Left cardiac atrium (tissue), 4 donors: ENCODE measurements at regions not wholly inside any gene's neighbourhood (a gene's known extent, or its start where the extent isn't known, plus 50 kb on each side); places are given as distances from the start of the nearest gene placed in this dataset.
"Not testable (repeated sequence)": the region's sequence is repeated elsewhere in the genome, so short reads cannot be mapped to it uniquely, and the experiment has no call there.

Experiments used
- ATAC-seq, 2 donors: fragments of 200-7000 bp; cut with Tn5 transposase; one replicate each; pipeline ENCODE4 v1.9.1; 2020; ENCODE audit warnings: mild to moderate bottlenecking in 2 of 2, moderate library complexity in 2 of 2
- DNase-seq: peaks from one replicate; pipeline ENCODE4 v3.0.0-alpha.2; 2020
- intact Hi-C, 2 donors: fragments of 100-400 bp; cut with DNase I; formaldehyde crosslinking; loops; one replicate each; pipeline versions ENCODE4 v1.14.1 to v1.15.1; 2022 to 2023
- donor health status: DM: no; HTN: yes; CAD: no.
- donor health status: DM: no; HTN: yes; CAD: no; lungs with severe emphysema.
- donor health status: DM: yes; HTN: yes; CAD: no.
- donor health status: Dilated cardiomyopathy.

GRCh38 chr1:204773246-204773645 is 87.7 kb upstream of the LRRN2 start:
- intact Hi-C loops: no loop called here
- DNase-seq (no peak), ATAC-seq (no peak)

- ATAC-seq (no peak), DNase-seq (no peak)
- intact Hi-C loops: no loop called here
Measured at GRCh38 chr1:204775546-204775945, 90.0 kb upstream of the LRRN2 start.

DNA sequence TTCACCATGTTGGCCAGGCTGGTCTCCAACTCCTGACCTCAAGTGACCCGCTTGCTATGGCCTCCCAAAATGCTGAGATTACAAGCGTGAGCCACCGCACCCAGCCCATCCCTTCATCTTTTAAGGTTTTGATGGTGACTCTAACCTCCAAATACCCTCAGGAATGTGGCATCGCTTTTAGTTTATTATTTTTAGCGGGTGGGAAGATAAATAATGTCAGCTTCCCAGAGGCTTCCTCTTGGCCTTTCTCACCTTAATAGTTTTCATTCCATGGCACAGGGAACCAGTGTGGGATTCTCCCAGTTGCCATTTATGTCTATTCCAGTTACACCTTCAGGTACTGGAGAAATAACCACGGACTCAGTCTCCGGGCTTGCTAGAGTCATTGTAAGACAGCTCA is 92.1 kb upstream of the LRRN2 start:
- intact Hi-C loops: no loop called here
- no peak for ATAC-seq

DNA sequence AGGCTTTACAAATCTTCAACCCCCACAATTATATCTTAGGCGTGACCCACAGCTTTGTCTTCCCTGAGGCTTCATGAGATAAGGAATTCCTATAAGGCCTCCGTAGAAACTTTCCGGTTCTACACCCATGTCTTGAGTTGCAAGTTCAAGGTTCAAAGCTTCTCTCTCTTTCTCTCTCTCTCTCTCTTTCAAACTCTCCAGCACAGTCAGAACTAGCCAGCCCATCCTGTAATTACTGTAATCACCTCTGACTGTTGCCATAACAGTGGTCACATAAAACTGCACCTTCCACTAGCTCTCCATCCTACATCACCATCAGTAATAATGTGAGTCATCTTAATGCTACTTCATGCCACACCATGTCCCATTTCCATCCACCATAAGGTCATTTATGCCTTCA is 90.0 kb upstream of the NFASC start:
- intact Hi-C loops: no loop called here
- no peak for ATAC-seq
- DNase-seq: no peak

More for the DNA sequence above, 92.1 kb upstream of the LRRN2 start:
- no peak for DNase-seq

DNA sequence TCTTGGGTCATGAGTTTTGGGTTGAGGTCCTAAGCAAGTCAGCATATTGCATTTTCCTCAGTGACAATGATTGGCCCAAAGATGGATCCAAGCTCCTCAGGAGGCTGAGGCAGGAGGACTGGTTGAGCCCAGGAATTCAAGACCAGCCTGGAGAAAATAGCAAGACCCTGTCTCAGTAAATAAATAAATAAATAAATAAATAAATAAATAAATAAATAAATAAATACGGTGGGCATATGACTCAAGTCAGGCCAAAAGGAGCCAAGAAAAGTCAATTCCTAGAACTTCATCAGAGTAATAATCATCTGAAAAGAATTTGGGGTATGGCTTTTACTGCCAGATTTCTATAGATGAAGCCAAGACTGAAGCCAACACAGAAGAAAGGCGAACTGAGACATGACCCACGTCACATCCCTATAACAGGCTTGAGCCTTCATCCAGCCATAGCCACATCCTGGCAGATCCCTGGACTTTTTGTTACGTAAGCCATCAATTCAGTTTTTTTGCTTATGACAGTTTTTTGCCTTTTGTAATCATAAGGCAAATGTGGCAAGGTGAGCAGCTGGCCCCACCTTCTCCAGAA is 88.5 kb upstream of the NFASC start:
- intact Hi-C loops: no loop called here
- ATAC-seq (no peak), DNase-seq (no peak)

GRCh38 chr1:204785023-204785422 is 85.6 kb upstream of the NFASC start:
- intact Hi-C loops, ATAC-seq: not testable (repeated sequence)

GRCh38 chr1:204788470-204788869 is 82.2 kb upstream of the NFASC start:
- intact Hi-C loops: no loop called here
- no peak for ATAC-seq
- no peak for DNase-seq

More at GRCh38 chr1:204785023-204785422, 85.6 kb upstream of the NFASC start:
- not testable (repeated sequence) for DNase-seq

DNA sequence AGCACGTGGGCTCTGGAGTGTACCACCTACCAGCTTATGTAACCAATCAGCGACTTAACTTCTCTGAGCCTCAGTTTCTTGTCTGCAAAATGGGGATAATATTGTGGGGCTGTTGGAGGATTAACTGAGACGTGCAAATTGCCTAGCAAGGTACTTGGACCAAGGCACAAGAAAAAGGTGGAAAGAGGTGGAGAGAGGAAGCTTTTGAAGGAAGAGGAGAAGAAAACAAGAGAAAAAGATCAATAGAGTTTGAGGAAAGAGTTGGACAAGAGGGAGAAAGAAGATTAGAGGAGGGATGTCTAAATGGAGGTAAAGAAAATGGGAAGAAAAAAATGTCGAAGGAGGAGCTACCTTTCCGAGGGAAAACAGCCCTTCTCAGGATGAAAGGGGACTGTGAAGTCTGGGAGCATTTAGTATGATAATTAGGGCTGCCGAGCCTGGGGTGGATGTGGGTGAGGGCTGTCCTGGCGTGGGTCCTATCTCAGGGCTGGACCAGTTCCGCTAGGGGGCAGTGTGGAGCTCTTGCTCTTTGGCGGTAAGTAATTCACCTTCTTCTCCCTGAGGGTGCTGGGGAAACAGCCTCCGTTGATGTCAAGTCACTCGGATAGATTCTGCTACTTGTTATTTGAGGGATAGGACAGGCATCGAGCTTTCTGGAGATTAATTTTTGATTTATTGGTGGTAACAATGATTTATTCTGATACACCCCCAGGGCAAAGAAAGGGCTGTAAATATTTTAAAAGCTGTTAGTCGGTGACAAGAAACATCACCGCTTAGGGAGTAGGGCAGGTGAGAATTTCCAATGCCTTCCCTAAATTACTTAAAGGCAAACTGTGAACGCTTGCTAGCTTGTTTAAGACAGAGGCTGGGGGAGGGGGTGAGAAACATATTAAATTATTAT is 79.0 kb upstream of the NFASC start:
- DNase-seq (peak; percentile 66), ATAC-seq (peak in 1 of 2 donors; percentile 69)
- intact Hi-C loops: no loop called here

- ATAC-seq: no peak
- intact Hi-C loops: no loop called here
Measured at GRCh38 chr1:204792354-204792692, 78.3 kb upstream of the NFASC start.

DNA sequence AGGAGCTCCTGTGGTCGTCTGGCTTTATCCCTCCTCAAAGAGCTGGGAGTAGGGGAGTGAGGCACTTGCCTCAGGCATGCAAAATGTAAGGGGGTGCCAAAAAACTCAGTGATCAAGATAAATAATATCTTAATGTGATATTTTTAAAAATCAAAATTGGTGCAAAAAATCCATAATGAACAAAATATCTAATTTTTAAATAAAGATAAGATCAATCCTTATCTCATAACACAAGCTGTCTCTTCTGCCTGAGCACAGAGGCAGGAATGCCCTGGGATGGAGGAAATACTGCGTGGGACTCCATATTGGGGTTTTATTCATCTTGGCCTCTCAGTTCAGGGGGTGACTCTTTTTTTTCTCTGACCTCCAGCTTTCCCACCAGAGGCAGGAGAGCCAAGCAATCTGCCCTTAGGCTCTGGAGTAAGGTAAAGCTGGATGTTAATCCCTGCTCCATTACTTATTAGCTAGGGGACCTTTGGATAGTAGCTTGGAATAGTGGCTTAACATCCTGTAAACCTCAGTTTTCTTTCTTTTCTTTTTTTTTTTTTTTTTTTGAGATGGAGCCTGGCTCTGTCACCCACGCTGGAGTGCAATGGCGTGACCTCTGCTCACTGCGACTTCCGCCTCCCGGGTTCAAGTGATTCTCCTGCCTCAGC is 77.3 kb upstream of the NFASC start:
- ATAC-seq (no peak), DNase-seq (no peak)
- intact Hi-C loops: no loop called here

More at GRCh38 chr1:204792354-204792692, 78.3 kb upstream of the NFASC start:
- no peak for DNase-seq

DNA sequence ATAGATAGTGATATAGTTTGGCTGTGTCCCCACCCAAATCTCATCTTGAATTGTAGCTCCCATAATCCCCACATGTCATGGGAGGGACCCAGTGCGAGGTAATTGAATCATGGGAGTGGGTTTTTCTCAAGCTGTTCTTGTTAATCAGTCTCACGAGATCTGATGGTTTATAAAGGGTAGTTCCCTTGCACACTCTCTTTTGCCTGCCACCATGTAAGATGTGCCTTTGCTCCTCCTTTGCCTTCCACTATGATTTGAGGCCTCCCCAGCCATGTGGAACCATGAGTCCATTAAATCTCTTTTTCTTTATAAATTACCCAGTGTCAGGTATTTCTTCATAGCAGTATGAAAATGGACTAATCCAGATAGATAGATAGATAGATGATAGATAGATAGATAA is 73.8 kb upstream of the NFASC start:
- ATAC-seq, DNase-seq, intact Hi-C loops: not testable (repeated sequence)

- DNase-seq: no peak
- no peak for ATAC-seq
- intact Hi-C loops: no loop called here
Measured at GRCh38 chr1:204797401-204797800, 73.3 kb upstream of the NFASC start.

GRCh38 chr1:204799630-204800029 is 71.0 kb upstream of the NFASC start:
- intact Hi-C loops: no loop called here
- no peak for ATAC-seq
- no peak for DNase-seq

- ATAC-seq: no peak
- intact Hi-C loops: no loop called here
- DNase-seq: no peak
Measured at GRCh38 chr1:204801211-204801610, 69.5 kb upstream of the NFASC start.

DNA sequence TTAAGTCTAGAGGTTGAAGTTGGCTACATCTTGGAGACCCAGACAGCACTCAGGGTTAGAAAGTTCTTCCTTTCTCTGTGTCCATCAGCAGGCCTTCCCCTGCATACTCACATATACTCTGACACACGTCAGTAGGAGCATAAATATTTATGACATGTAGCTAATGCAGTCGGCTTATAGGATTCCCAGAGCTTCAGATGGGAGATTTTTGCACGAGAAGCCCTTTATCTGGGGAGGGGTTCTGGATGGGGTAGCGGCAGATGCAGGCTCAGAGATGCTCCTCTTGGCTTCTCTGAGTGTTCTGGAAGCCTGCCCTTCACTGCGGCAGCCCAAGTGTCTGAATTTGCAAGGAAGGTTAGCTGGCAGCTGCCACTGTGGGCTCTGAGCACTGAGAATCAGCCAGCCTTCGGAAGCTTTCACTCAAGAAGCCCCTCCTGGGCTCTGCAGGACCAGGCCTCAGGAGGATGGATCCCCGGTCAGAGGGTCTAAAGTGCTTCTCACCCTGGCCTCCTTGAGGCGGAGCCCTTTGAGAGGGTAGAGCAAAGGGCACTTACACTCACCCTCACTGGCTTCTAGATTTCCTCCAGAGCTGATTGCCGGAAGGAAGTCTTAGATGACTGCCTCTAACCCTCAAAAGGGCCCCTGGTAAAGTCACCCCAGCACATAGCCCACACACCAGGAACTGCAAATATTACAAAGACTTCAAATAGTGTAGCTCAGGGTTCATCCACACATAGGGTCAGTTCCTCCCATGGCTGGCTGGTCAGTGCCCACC is 68.1 kb upstream of the NFASC start:
- intact Hi-C loops: loop anchor here in 1 of 2 donors (2.0 kb wide), 1 partner anchor 234 kb away; no protein-coding TSS in a partner anchor
- DNase-seq (no peak), ATAC-seq (no peak)

DNA sequence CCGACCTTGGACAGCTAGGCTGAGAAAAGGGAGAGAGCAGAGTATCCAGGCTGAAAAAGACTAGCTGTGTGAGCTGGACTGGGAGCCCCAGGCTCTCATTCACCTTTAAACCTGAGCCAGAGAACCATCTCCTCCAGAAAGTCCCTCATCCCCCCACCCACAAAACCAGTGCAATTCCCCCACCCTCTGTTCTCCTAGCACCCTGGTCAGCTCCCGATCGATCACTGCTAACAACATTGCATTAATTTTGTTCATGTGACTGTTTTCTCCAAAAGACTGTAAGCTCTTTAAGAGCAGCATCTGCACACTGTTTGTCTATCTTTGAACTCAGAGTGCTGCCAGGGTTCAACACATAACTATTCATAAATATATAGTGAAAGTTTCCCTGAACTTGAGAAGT is 67.1 kb upstream of the NFASC start:
- DNase-seq (no peak), ATAC-seq (no peak)
- intact Hi-C loops: loop anchor here in 1 of 2 donors (2.0 kb wide), 1 partner anchor 235 kb away; no protein-coding TSS in a partner anchor

DNA sequence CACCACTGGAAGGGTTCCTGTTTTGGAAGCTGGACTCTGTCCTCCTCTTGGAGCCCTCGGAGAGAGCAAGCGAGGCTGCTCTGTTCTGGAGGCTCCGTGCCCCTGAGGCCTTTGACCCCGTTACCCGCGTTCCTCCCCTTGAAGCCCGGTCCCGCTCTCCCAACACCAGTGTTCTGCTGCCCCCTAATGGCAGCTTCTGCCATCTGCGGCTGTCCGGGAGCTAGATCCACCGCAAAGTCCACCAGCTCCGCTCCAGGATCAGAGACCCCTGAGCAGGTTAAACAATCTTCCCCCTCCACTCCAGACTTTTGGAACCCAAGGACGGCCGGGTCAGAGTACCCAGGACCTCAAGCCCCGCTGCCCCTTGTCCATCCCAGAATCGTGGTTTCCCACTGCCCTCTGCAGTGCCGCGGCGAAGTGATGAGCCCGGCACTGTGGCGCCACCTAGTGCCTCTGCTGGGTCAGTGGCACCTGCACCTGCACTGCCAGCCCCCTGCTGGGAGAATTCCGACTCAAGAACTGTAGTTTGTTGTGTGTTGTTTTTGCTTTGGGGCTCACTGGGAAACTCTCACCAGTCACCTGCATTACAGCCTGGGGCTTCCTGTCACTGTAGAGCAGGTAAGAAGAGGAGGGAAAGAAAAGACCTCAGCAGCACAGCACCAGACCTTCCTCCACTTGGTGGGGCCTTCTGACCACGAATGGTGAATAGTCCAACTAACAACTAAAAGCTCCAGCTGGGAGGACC is 63.5 kb upstream of the NFASC start:
- DNase-seq: peak; percentile 86
- ATAC-seq: peak; percentile 95 to 96
- intact Hi-C loops: loop anchor here (1.0 to 5.0 kb wide), 2 partner anchors 135 to 241 kb away; no protein-coding TSS in a partner anchor

DNA sequence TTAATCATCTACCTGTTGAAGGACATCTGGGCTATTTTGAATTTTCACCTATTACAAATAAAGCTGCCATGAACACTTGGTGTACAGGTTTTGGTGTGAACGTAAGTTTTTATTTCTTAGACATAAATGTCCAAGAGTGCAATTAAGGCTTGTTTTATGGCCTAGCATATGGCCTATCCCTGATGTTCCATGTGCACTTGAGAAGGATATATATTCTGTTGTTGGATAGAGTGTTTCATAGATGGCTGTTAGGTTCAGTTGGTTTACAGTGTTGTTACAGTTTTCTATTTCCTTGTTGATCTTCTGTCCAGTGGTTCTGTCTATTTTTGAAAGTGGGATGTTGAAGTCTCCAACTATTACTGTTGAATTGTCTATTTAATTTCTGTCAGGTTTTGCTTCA is 61.2 kb upstream of the NFASC start:
- intact Hi-C loops: loop anchor here in 1 of 2 donors (5.0 kb wide), 1 partner anchor 133 kb away; no protein-coding TSS in a partner anchor
- no peak for ATAC-seq
- DNase-seq: no peak
